ENCODE measurements at regions not wholly inside any gene's neighbourhood (a gene's known extent, or its start where the extent isn't known, plus 50 kb on each side); places are given as distances from the start of the nearest gene placed in this dataset.

- H3K27ac ChIP-seq, result no peak overlapping the region
- H3K27me3 ChIP-seq, result no peaks in the 10 kb centered on the region
- intact Hi-C loops (cut with DNase I; ENCODE audit: low total_unique reads), result no loop called here
- no peaks in the 10 kb centered on the region for H3K9me3 ChIP-seq
- no peak for DNase-seq
- no peaks in the 10 kb centered on the region for H3K4me1 ChIP-seq
- no peak overlapping the region for H3K4me3 ChIP-seq
- TF ChIP-seq POLR2A (IDR thresholded peaks at IDR 0.05), result no peak
- TF ChIP-seq CTCF (IDR thresholded peaks at IDR 0.05), result no peak
- H3K36me3 ChIP-seq, result no peaks in the 10 kb centered on the region
These were observed 218.8 kb downstream of the TMEM167A start for GRCh38 chr5:82858151-82859025.

GRCh38 chr5:82855893-82856550, 221.2 kb downstream of the TMEM167A start:
- TF ChIP-seq POLR2A (IDR thresholded peaks at IDR 0.05), result no peak
- no peak for TF ChIP-seq CTCF (IDR thresholded peaks at IDR 0.05)
- no peaks in the 10 kb centered on the region for H3K9me3 ChIP-seq
- no peak for DNase-seq
- no peak overlapping the region for H3K27ac ChIP-seq
- no peaks in the 10 kb centered on the region for H3K36me3 ChIP-seq
- H3K4me3 ChIP-seq, result no peak overlapping the region
- H3K27me3 ChIP-seq, result no peaks in the 10 kb centered on the region
- intact Hi-C loops (cut with DNase I; ENCODE audit: low total_unique reads), result no loop called here
- H3K4me1 ChIP-seq, result no peaks in the 10 kb centered on the region

GRCh38 chr5:82854956-82855355, 222.2 kb downstream of the TMEM167A start:
- Histone ChIP-seq H3K4me3 (no peak overlapping the region), H3K4me1 (no peaks in the 10 kb centered on the region), H3K36me3 (no peaks in the 10 kb centered on the region), H3K27ac (no peak overlapping the region), H3K27me3 (no peaks in the 10 kb centered on the region), H3K9me3 (no peaks in the 10 kb centered on the region)
- intact Hi-C loops (cut with DNase I; ENCODE audit: low total_unique reads), result no loop called here
- DNase-seq, result no peak
- TF ChIP-seq CTCF (IDR thresholded peaks at IDR 0.05) (no peak), POLR2A (IDR thresholded peaks at IDR 0.05) (no peak)

GRCh38 chr5:82851471-82851870, 225.7 kb downstream of the TMEM167A start:
- TF ChIP-seq POLR2A (IDR thresholded peaks at IDR 0.05) (no peak), CTCF (IDR thresholded peaks at IDR 0.05) (no peak)
- H3K9me3 ChIP-seq, result no peaks in the 10 kb centered on the region

GRCh38 chr5:82850393-82850792, 226.8 kb downstream of the TMEM167A start:
- no peak for TF ChIP-seq CTCF (IDR thresholded peaks at IDR 0.05)
- no peak for TF ChIP-seq POLR2A (IDR thresholded peaks at IDR 0.05)
- no peaks in the 10 kb centered on the region for H3K4me1 ChIP-seq
- intact Hi-C loops (cut with DNase I; ENCODE audit: low total_unique reads), result no loop called here
- no peaks in the 10 kb centered on the region for H3K27me3 ChIP-seq
- no peak overlapping the region for H3K27ac ChIP-seq
- no peak for DNase-seq
- no peak overlapping the region for H3K4me3 ChIP-seq
- H3K9me3 ChIP-seq, result no peaks in the 10 kb centered on the region
- H3K36me3 ChIP-seq, result no peaks in the 10 kb centered on the region

More at GRCh38 chr5:82851471-82851870, 225.7 kb downstream of the TMEM167A start:
- H3K27ac ChIP-seq, result no peak overlapping the region
- intact Hi-C loops (cut with DNase I; ENCODE audit: low total_unique reads), result no loop called here
- no peak for DNase-seq
- no peaks in the 10 kb centered on the region for H3K27me3 ChIP-seq
- no peak overlapping the region for H3K4me3 ChIP-seq
- H3K36me3 ChIP-seq, result no peaks in the 10 kb centered on the region
- H3K4me1 ChIP-seq, result no peaks in the 10 kb centered on the region

All from uterus (tissue), 3 donors.